ENCODE measurements at regions not wholly inside any gene's neighbourhood (a gene's known extent, or its start where the extent isn't known, plus 50 kb on each side); places are given as distances from the start of the nearest gene placed in this dataset.
"Not testable (repeated sequence)": the region's sequence is repeated elsewhere in the genome, so short reads cannot be mapped to it uniquely, and the experiment has no call there.

GRCh38 chr4:111934314-111934713 is 210.9 kb upstream of the FAM241A start:
- Mint-ChIP-seq H3K27ac (no peak overlapping the region), H3K27me3 (peaks cover 5 to 19% (median 15%) of the 10 kb centered on the region in 3 donors), H3K9me3 (no peaks in the 10 kb centered on the region), H3K4me1 (peaks cover 0 to 4% (median 0%) of the 10 kb centered on the region in 3 donors), H3K4me3 (no peak overlapping the region), H3K36me3 (no peaks in the 10 kb centered on the region)
- no peak for ATAC-seq (ENCODE audit: low read depth in 2 of 2)
- DNase-seq = no peak

GRCh38 chr4:111937368-111937767 is 207.9 kb upstream of the FAM241A start:
- Mint-ChIP-seq H3K27me3 (peaks cover 10 to 18% (median 15%) of the 10 kb centered on the region in 3 donors), H3K4me1 (no peaks in the 10 kb centered on the region)
- DNase-seq = no peak

GRCh38 chr4:111941957-111942356 is 203.3 kb upstream of the FAM241A start:
- H3K4me3 Mint-ChIP-seq = no peak overlapping the region
- no peak for DNase-seq
- no peaks in the 10 kb centered on the region for H3K36me3 Mint-ChIP-seq
- H3K27me3 Mint-ChIP-seq = peaks cover 7 to 14% (median 10%) of the 10 kb centered on the region in 3 donors
- ATAC-seq (ENCODE audit: low read depth in 2 of 2) = no peak
- no peaks in the 10 kb centered on the region for H3K9me3 Mint-ChIP-seq
- H3K27ac Mint-ChIP-seq = peak overlapping the region in 1 of 6 donors; percentile 35
- peaks cover 0 to 8% (median 5%) of the 10 kb centered on the region in 3 donors for H3K4me1 Mint-ChIP-seq

More at GRCh38 chr4:111937368-111937767, 207.9 kb upstream of the FAM241A start:
- Mint-ChIP-seq H3K27ac (no peak overlapping the region), H3K36me3 (no peaks in the 10 kb centered on the region), H3K4me3 (no peak overlapping the region), H3K9me3 (no peaks in the 10 kb centered on the region)
- no peak for ATAC-seq (ENCODE audit: low read depth in 2 of 2)

- Mint-ChIP-seq H3K4me1 (peaks cover 0 to 8% (median 5%) of the 10 kb centered on the region in 3 donors), H3K27ac (no peak overlapping the region), H3K9me3 (no peaks in the 10 kb centered on the region), H3K4me3 (no peak overlapping the region), H3K36me3 (no peaks in the 10 kb centered on the region), H3K27me3 (peaks cover 4 to 14% (median 10%) of the 10 kb centered on the region in 3 donors)
- peak in 1 of 2 donors; percentile 23 for ATAC-seq (ENCODE audit: low read depth in 2 of 2)
- no peak for DNase-seq
Measured at GRCh38 chr4:111943796-111944203, 201.5 kb upstream of the FAM241A start.

- peaks cover 0 to 9% (median 6%) of the 10 kb centered on the region in 7 donors for H3K9me3 Mint-ChIP-seq
- DNase-seq = no peak
- no peak for ATAC-seq (ENCODE audit: low read depth in 2 of 2)
- no peak overlapping the region for H3K27ac Mint-ChIP-seq
- H3K36me3 Mint-ChIP-seq = no peaks in the 10 kb centered on the region
- H3K27me3 Mint-ChIP-seq = peaks cover 2 to 14% (median 10%) of the 10 kb centered on the region in 3 donors
- H3K4me3 Mint-ChIP-seq = no peak overlapping the region
- H3K4me1 Mint-ChIP-seq = peaks cover 0 to 8% (median 5%) of the 10 kb centered on the region in 3 donors
Measured at GRCh38 chr4:111945014-111945413, 200.2 kb upstream of the FAM241A start.

GRCh38 chr4:111946800-111947199 is 198.5 kb upstream of the FAM241A start:
- Mint-ChIP-seq H3K27me3 (peaks cover 0 to 14% (median 10%) of the 10 kb centered on the region in 3 donors), H3K36me3 (no peaks in the 10 kb centered on the region), H3K4me1 (peaks cover 0 to 8% (median 5%) of the 10 kb centered on the region in 3 donors), H3K9me3 (peaks cover 0 to 17% (median 12%) of the 10 kb centered on the region in 7 donors), H3K27ac (no peak overlapping the region), H3K4me3 (no peak overlapping the region)
- no peak for DNase-seq
- no peak for ATAC-seq (ENCODE audit: low read depth in 2 of 2)

GRCh38 chr4:111952688-111953087 is 192.6 kb upstream of the FAM241A start:
- H3K4me1 Mint-ChIP-seq = no peaks in the 10 kb centered on the region
- H3K9me3 Mint-ChIP-seq = peaks cover 0 to 17% (median 12%) of the 10 kb centered on the region in 7 donors
- H3K4me3 Mint-ChIP-seq = no peak overlapping the region
- DNase-seq (no peak), ATAC-seq (ENCODE audit: low read depth in 2 of 2) (no peak)
- no peak overlapping the region for H3K27ac Mint-ChIP-seq
- H3K36me3 Mint-ChIP-seq = no peaks in the 10 kb centered on the region
- H3K27me3 Mint-ChIP-seq = peaks cover 0 to 7% (median 6%) of the 10 kb centered on the region in 3 donors

- Mint-ChIP-seq H3K27me3 (peaks cover 0 to 7% (median 6%) of the 10 kb centered on the region in 3 donors), H3K36me3 (no peaks in the 10 kb centered on the region)
- DNase-seq = no peak
Measured at GRCh38 chr4:111954550-111954949, 190.7 kb upstream of the FAM241A start.

GRCh38 chr4:111955001-111955400 is 190.3 kb upstream of the FAM241A start:
- DNase-seq (no peak), ATAC-seq (ENCODE audit: low read depth in 2 of 2) (no peak)
- Mint-ChIP-seq H3K27me3 (peaks cover 0 to 7% (median 6%) of the 10 kb centered on the region in 3 donors), H3K9me3 (peaks cover 0 to 11% (median 5%) of the 10 kb centered on the region in 7 donors), H3K27ac (no peak overlapping the region), H3K4me1 (no peaks in the 10 kb centered on the region), H3K4me3 (no peak overlapping the region), H3K36me3 (no peaks in the 10 kb centered on the region)

More at GRCh38 chr4:111954550-111954949, 190.7 kb upstream of the FAM241A start:
- H3K4me1 Mint-ChIP-seq = no peaks in the 10 kb centered on the region
- H3K27ac Mint-ChIP-seq = no peak overlapping the region
- no peak for ATAC-seq (ENCODE audit: low read depth in 2 of 2)
- no peak overlapping the region for H3K4me3 Mint-ChIP-seq
- H3K9me3 Mint-ChIP-seq = peaks cover 0 to 15% (median 10%) of the 10 kb centered on the region in 7 donors

- Mint-ChIP-seq H3K36me3 (no peaks in the 10 kb centered on the region), H3K4me1 (no peaks in the 10 kb centered on the region), H3K27me3 (peaks cover 0 to 7% (median 0%) of the 10 kb centered on the region in 3 donors), H3K27ac (no peak overlapping the region), H3K4me3 (no peak overlapping the region), H3K9me3 (no peaks in the 10 kb centered on the region)
- no peak for ATAC-seq (ENCODE audit: low read depth in 2 of 2)
- no peak for DNase-seq
Measured at GRCh38 chr4:111957116-111957515, 188.1 kb upstream of the FAM241A start.

GRCh38 chr4:111957997-111958396 is 187.3 kb upstream of the FAM241A start:
- peaks cover 0 to 7% (median 0%) of the 10 kb centered on the region in 3 donors for H3K27me3 Mint-ChIP-seq
- H3K27ac Mint-ChIP-seq = no peak overlapping the region
- DNase-seq (no peak), ATAC-seq (ENCODE audit: low read depth in 2 of 2) (no peak)
- H3K36me3 Mint-ChIP-seq = no peaks in the 10 kb centered on the region
- no peak overlapping the region for H3K4me3 Mint-ChIP-seq
- H3K9me3 Mint-ChIP-seq = no peaks in the 10 kb centered on the region
- no peaks in the 10 kb centered on the region for H3K4me1 Mint-ChIP-seq

GRCh38 chr4:111959222-111959621 is 186.0 kb upstream of the FAM241A start:
- H3K36me3 Mint-ChIP-seq = no peaks in the 10 kb centered on the region
- H3K4me3 Mint-ChIP-seq = no peak overlapping the region
- no peaks in the 10 kb centered on the region for H3K4me1 Mint-ChIP-seq
- ATAC-seq (ENCODE audit: low read depth in 2 of 2) (no peak), DNase-seq (no peak)
- no peak overlapping the region for H3K27ac Mint-ChIP-seq
- peaks cover 0 to 3% (median 0%) of the 10 kb centered on the region in 3 donors for H3K27me3 Mint-ChIP-seq
- H3K9me3 Mint-ChIP-seq = no peaks in the 10 kb centered on the region

GRCh38 chr4:111960241-111960667 is 185.0 kb upstream of the FAM241A start:
- H3K4me3 Mint-ChIP-seq = no peak overlapping the region
- no peaks in the 10 kb centered on the region for H3K36me3 Mint-ChIP-seq
- no peaks in the 10 kb centered on the region for H3K27me3 Mint-ChIP-seq
- DNase-seq (no peak), ATAC-seq (ENCODE audit: low read depth in 2 of 2) (no peak)
- H3K9me3 Mint-ChIP-seq = no peaks in the 10 kb centered on the region
- no peaks in the 10 kb centered on the region for H3K4me1 Mint-ChIP-seq
- no peak overlapping the region for H3K27ac Mint-ChIP-seq

- not testable (repeated sequence) for H3K4me1 Mint-ChIP-seq
Measured at GRCh38 chr4:111961026-111961425, 184.2 kb upstream of the FAM241A start.

GRCh38 chr4:111961809-111962208 is 183.4 kb upstream of the FAM241A start:
- no peaks in the 10 kb centered on the region for H3K4me1 Mint-ChIP-seq
- ATAC-seq (ENCODE audit: low read depth in 2 of 2) (no peak), DNase-seq (no peak)
- no peaks in the 10 kb centered on the region for H3K27me3 Mint-ChIP-seq
- no peak overlapping the region for H3K4me3 Mint-ChIP-seq
- no peaks in the 10 kb centered on the region for H3K36me3 Mint-ChIP-seq
- H3K27ac Mint-ChIP-seq = no peak overlapping the region
- no peaks in the 10 kb centered on the region for H3K9me3 Mint-ChIP-seq

More at GRCh38 chr4:111961026-111961425, 184.2 kb upstream of the FAM241A start:
- ATAC-seq (ENCODE audit: low read depth in 2 of 2); H3K36me3 Mint-ChIP-seq; H3K4me3 Mint-ChIP-seq; H3K27me3 Mint-ChIP-seq; H3K27ac Mint-ChIP-seq; DNase-seq; H3K9me3 Mint-ChIP-seq: not testable (repeated sequence)

Data from naive B cell (primary cell).